Lung (tissue), 11 donors: ENCODE measurements at regions not wholly inside any gene's neighbourhood (a gene's known extent, or its start where the extent isn't known, plus 50 kb on each side); places are given as distances from the start of the nearest gene placed in this dataset.

Experiments used
- ATAC-seq: fragments of 200-7000 bp; cut with Tn5 transposase; one replicate; pipeline ENCODE4 v1.9.1; 2020; ENCODE audit warnings: moderate number of reproducible peaks; ENCODE audit not compliant: insufficient read depth, low FRiP score
- DNase-seq, 3 donors: peaks; one replicate each; pipeline ENCODE4 v3.0.0-alpha.2; 2013 to 2017
- H3K27ac ChIP-seq, 2 donors: one replicate each; pipeline ENCODE4 v1.5.1; 2013; ENCODE audit warnings: mild to moderate bottlenecking in 2 of 2, moderate library complexity in 2 of 2, control low read depth in 1 of 2, inconsistent platforms in 1 of 2, low read depth in 1 of 2, low read length in 1 of 2
- H3K27me3 ChIP-seq, 3 donors: one replicate each; pipeline ENCODE4 v1.5.1; 2013; ENCODE audit warnings: low read length in 2 of 3; ENCODE audit not compliant: control insufficient read depth in 3 of 3, insufficient read depth in 3 of 3
- H3K36me3 ChIP-seq, 4 donors: one replicate each; pipeline ENCODE4 v1.5.1; 2013; ENCODE audit warnings: low read length in 4 of 4, mild to moderate bottlenecking in 1 of 4, moderate library complexity in 1 of 4; ENCODE audit not compliant: control insufficient read depth in 4 of 4, insufficient read depth in 4 of 4
- H3K4me1 ChIP-seq, 5 donors: one replicate each; pipeline ENCODE4 v1.5.1; 2013; ENCODE audit warnings: low read length in 5 of 5, mild to moderate bottlenecking in 2 of 5, moderate library complexity in 1 of 5; ENCODE audit not compliant: control insufficient read depth in 5 of 5, insufficient read depth in 5 of 5
- H3K4me3 ChIP-seq: one replicate; pipeline ENCODE4 v1.5.1; 2013; ENCODE audit warnings: mild to moderate bottlenecking, control low read depth, moderate library complexity
- H3K9ac ChIP-seq, 2 donors: one replicate each; pipeline ENCODE4 v1.5.1; 2013; ENCODE audit warnings: low read length in 2 of 2, control low read depth in 1 of 2; ENCODE audit not compliant: insufficient read depth in 1 of 2
- H3K9me3 ChIP-seq, 4 donors: one replicate each; pipeline ENCODE4 v1.5.1; 2013; ENCODE audit warnings: low read length in 3 of 4, mild to moderate bottlenecking in 1 of 4, moderate library complexity in 1 of 4; ENCODE audit not compliant: control insufficient read depth in 4 of 4, insufficient read depth in 3 of 4
- CTCF ChIP-seq: IDR thresholded peaks from 2 replicates; pipeline ENCODE4 v1.5.1; 2012; ENCODE audit warnings: mild to moderate bottlenecking; ENCODE audit errors: control extremely low read depth, extremely low read depth
- WGBS, 2 donors: extraction: QIAGEN DNeasy Blood & Tissue Kit; methylation state at CpG; one replicate each; pipeline ENCODE4 v1.1.7; 2013; 5-methylcytosine and 5-hydroxymethylcytosine counted together
- donor health status: control.
- donor health status: control.
- donor health status: Bipolar disorder and iron deficiency.
- donor health status: healthy.
- donor health status: DM: yes; HTN: yes; CAD: no.

GRCh38 chr9:28120184-28120583, 546.9 kb upstream of the C9orf72 start:
- Histone ChIP-seq H3K9ac (no peak overlapping the region), H3K9me3 (no peaks in the 10 kb centered on the region), H3K36me3 (no peaks in the 10 kb centered on the region), H3K27ac (no peak overlapping the region), H3K4me3 (no peak overlapping the region), H3K4me1 (no peaks in the 10 kb centered on the region), H3K27me3 (no peaks in the 10 kb centered on the region)
- WGBS, 2 donors = 90% methylated on average over 3 of the region's 3 CpGs
- TF ChIP-seq CTCF = no peak
- peak in 2 of 3 donors; percentile 40 to 62 for DNase-seq
- no peak for ATAC-seq

GRCh38 chr9:28120626-28121025, 547.3 kb upstream of the C9orf72 start:
- ATAC-seq (no peak), DNase-seq (no peak)

GRCh38 chr9:28121366-28121765, 548.1 kb upstream of the C9orf72 start:
- TF ChIP-seq CTCF = no peak
- DNase-seq = no peak
- ATAC-seq = no peak
- Histone ChIP-seq H3K27ac (no peak overlapping the region), H3K9ac (no peak overlapping the region), H3K4me1 (no peaks in the 10 kb centered on the region), H3K4me3 (no peak overlapping the region), H3K36me3 (no peaks in the 10 kb centered on the region), H3K9me3 (no peaks in the 10 kb centered on the region), H3K27me3 (no peaks in the 10 kb centered on the region)
- 21 to 46% methylated on average over 3 of the region's 3 CpGs for WGBS, 2 donors

More at GRCh38 chr9:28120626-28121025, 547.3 kb upstream of the C9orf72 start:
- H3K9me3 ChIP-seq = no peaks in the 10 kb centered on the region
- no peak overlapping the region for H3K4me3 ChIP-seq
- H3K27me3 ChIP-seq = no peaks in the 10 kb centered on the region
- H3K27ac ChIP-seq = no peak overlapping the region
- 18 to 34% methylated on average over 3 of the region's 3 CpGs for WGBS, 2 donors
- H3K4me1 ChIP-seq = no peaks in the 10 kb centered on the region
- no peaks in the 10 kb centered on the region for H3K36me3 ChIP-seq
- no peak for TF ChIP-seq CTCF
- H3K9ac ChIP-seq = no peak overlapping the region

- H3K27me3 ChIP-seq = no peaks in the 10 kb centered on the region
- DNase-seq (no peak), ATAC-seq (no peak)
- H3K27ac ChIP-seq = no peak overlapping the region
- H3K4me3 ChIP-seq = no peak overlapping the region
- TF ChIP-seq CTCF = no peak
- H3K36me3 ChIP-seq = no peaks in the 10 kb centered on the region
- no peaks in the 10 kb centered on the region for H3K9me3 ChIP-seq
- no peak overlapping the region for H3K9ac ChIP-seq
- H3K4me1 ChIP-seq = no peaks in the 10 kb centered on the region
Measured at GRCh38 chr9:28124917-28125316, 551.6 kb upstream of the C9orf72 start.
